ELF-1 (cell line): ENCODE measurements at regions not wholly inside any gene's neighbourhood (a gene's known extent, or its start where the extent isn't known, plus 50 kb on each side); places are given as distances from the start of the nearest gene placed in this dataset.
A peak's percentile ranks its signal among the peaks of the same experiment; 100 is the strongest.
"Not testable (repeated sequence)": the region's sequence is repeated elsewhere in the genome, so short reads cannot be mapped to it uniquely, and the experiment has no call there.

Experiments used
- DNase-seq: peaks from one replicate; pipeline ENCODE4 v3.0.0-alpha.2; 2016; ENCODE audit warnings: low read depth, low spot score

- not testable (repeated sequence) for DNase-seq
Observed at GRCh38 chr1:221966888-221967287, 225.0 kb upstream of the DUSP10 start.

GRCh38 chr1:221965891-221966290 lies 224.0 kb upstream of the DUSP10 start:
- peak; percentile 52 for DNase-seq

GRCh38 chr1:221965252-221965651 lies 223.4 kb upstream of the DUSP10 start:
- DNase-seq, result no peak

GRCh38 chr1:221963742-221964141 lies 221.9 kb upstream of the DUSP10 start:
- DNase-seq, result no peak

- no peak for DNase-seq
Observed at GRCh38 chr1:221962385-221962784, 220.5 kb upstream of the DUSP10 start.

- DNase-seq, result no peak
Observed at GRCh38 chr1:221961532-221962292, 219.8 kb upstream of the DUSP10 start.

- peak; percentile 76 for DNase-seq
Observed at GRCh38 chr1:221958161-221958562, 216.3 kb upstream of the DUSP10 start.

GRCh38 chr1:221957350-221957749 lies 215.5 kb upstream of the DUSP10 start:
- DNase-seq, result not testable (repeated sequence)

GRCh38 chr1:221949996-221950395 lies 208.1 kb upstream of the DUSP10 start:
- no peak for DNase-seq

GRCh38 chr1:221948459-221948858 lies 206.6 kb upstream of the DUSP10 start:
- DNase-seq, result no peak

GRCh38 chr1:221947731-221948130 lies 205.8 kb upstream of the DUSP10 start:
- no peak for DNase-seq

- DNase-seq, result no peak
Observed at GRCh38 chr1:221946768-221947167, 204.9 kb upstream of the DUSP10 start.

GRCh38 chr1:221945669-221946068 lies 203.8 kb upstream of the DUSP10 start:
- no peak for DNase-seq

- no peak for DNase-seq
Observed at GRCh38 chr1:221944247-221944870, 202.5 kb upstream of the DUSP10 start.

- no peak for DNase-seq
Observed at GRCh38 chr1:221940631-221941030, 198.7 kb upstream of the DUSP10 start.

GRCh38 chr1:221939607-221940006 lies 197.7 kb upstream of the DUSP10 start:
- DNase-seq, result no peak

- no peak for DNase-seq
Observed at GRCh38 chr1:221937155-221937953, 195.5 kb upstream of the DUSP10 start.

GRCh38 chr1:221933814-221934213 lies 191.9 kb upstream of the DUSP10 start:
- no peak for DNase-seq

- DNase-seq, result no peak
Observed at GRCh38 chr1:221926441-221926840, 184.6 kb upstream of the DUSP10 start.

GRCh38 chr1:221925947-221926346 lies 184.1 kb upstream of the DUSP10 start:
- DNase-seq, result no peak

GRCh38 chr1:221923929-221924598 lies 182.2 kb upstream of the DUSP10 start:
- DNase-seq, result no peak

GRCh38 chr1:221921936-221922335 lies 180.0 kb upstream of the DUSP10 start:
- no peak for DNase-seq
